ENCODE measurements at regions not wholly inside any gene's neighbourhood (a gene's known extent, or its start where the extent isn't known, plus 50 kb on each side); places are given as distances from the start of the nearest gene placed in this dataset.

DNA sequence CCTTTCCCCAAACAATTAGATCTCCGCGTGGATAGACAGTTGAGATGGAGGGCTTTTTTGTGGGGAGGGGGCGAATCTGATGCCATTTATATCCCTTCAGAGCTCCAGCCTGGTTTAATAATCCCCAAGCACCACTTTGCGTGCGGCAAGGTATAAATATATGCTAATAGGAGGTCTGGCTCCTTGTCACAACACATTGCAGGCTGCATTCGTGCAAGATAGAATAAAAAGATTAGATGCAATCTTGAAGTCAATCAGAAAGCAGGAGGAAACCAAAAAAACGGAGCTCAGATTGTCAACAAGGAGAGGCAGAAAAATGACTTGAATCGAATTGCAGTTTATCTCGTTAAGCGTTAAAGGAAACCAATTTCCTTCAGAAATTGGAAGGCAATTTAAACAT lies 248.7 kb downstream of the SPTSSA start:
- Histone ChIP-seq H3K4me3 (ENCODE audit: low read depth, low read length) (no peak overlapping the region), H3K4me1 (ENCODE audit: control insufficient read depth, insufficient read depth, low read length) (no peaks in the 10 kb centered on the region), H3K9ac (ENCODE audit: low read depth, low read length) (no peak overlapping the region), H3K27me3 (ENCODE audit: control insufficient read depth, insufficient read depth, low read length) (no peaks in the 10 kb centered on the region), H3K27ac (ENCODE audit: low read depth, low read length) (no peak overlapping the region), H3K9me3 (ENCODE audit: control insufficient read depth, insufficient read depth, low read length) (no peaks in the 10 kb centered on the region; the same call in 1 of the 2 replicates), H3K36me3 (ENCODE audit: control insufficient read depth, insufficient read depth, low read length) (no peaks in the 10 kb centered on the region)

DNA sequence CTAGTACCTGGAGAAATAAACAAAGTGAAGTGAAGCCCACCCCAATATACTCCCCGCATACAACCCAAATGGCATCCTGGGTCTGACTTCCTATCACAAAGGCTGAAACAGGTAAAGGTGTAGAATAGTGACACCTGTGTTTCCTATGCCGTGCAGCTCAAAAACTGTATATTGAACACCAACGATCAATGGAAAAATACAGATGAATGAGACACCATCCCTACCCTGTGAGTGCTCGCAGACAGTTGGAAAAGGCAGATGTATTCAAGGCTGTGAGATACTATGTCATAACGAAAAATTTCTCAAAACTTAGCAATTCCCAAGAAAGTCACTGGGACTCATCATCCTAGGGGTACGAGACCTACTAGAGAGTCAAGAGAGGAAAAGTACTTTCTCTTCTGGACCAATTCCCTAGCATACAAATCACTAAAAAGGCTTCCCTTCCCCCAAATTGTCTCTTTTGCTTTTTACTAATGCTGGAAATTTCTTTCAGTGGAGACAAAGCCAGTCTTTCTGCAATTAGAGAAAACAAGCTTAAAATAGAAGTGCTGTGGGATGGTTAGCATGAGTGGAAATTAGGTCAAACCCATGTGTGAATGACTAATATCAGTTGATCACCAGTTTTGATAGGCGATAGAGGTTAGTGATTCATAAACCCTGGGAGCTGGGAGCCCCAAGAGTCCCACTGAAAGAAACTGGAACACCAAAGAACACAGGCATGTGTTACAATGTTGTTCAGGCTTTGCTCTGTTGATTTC lies 249.7 kb downstream of the SPTSSA start:
- H3K36me3 ChIP-seq (ENCODE audit: control insufficient read depth, insufficient read depth, low read length): no peaks in the 10 kb centered on the region

GRCh38 chr14:34211732-34212131 lies 250.3 kb downstream of the SPTSSA start:
- Histone ChIP-seq H3K27ac (ENCODE audit: low read depth, low read length) (no peak overlapping the region), H3K36me3 (ENCODE audit: control insufficient read depth, insufficient read depth, low read length) (no peaks in the 10 kb centered on the region), H3K27me3 (ENCODE audit: control insufficient read depth, insufficient read depth, low read length) (no peaks in the 10 kb centered on the region), H3K9ac (ENCODE audit: low read depth, low read length) (no peak overlapping the region), H3K4me1 (ENCODE audit: control insufficient read depth, insufficient read depth, low read length) (no peaks in the 10 kb centered on the region), H3K4me3 (ENCODE audit: low read depth, low read length) (no peak overlapping the region), H3K9me3 (ENCODE audit: control insufficient read depth, insufficient read depth, low read length) (no peaks in the 10 kb centered on the region; the same call in 1 of the 2 replicates)

More for the DNA sequence above, 249.7 kb downstream of the SPTSSA start:
- Histone ChIP-seq H3K9ac (ENCODE audit: low read depth, low read length) (no peak overlapping the region), H3K4me3 (ENCODE audit: low read depth, low read length) (no peak overlapping the region), H3K27ac (ENCODE audit: low read depth, low read length) (no peak overlapping the region), H3K4me1 (ENCODE audit: control insufficient read depth, insufficient read depth, low read length) (no peaks in the 10 kb centered on the region), H3K9me3 (ENCODE audit: control insufficient read depth, insufficient read depth, low read length) (no peaks in the 10 kb centered on the region; the same call in 1 of the 2 replicates), H3K27me3 (ENCODE audit: control insufficient read depth, insufficient read depth, low read length) (no peaks in the 10 kb centered on the region)

DNA sequence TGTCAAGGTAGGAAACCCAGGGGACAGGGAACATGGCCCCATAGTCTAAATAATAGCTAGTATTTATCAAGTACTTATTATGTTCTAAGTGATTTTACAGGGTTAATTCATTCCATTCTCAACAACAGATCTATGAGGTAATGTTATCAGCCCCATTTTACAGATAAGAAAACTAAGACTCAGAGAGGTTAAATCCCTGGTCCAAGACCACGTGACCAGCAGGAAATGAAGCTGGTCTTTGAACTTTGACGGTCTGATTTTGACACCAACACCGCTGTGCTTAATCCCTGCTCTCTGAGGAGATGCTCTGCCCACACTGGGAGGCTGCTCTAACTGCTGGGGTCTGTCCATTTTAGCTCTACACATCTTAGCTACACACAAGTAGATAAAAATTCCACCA lies 253.5 kb downstream of the SPTSSA start:
- no peak overlapping the region for H3K4me3 ChIP-seq (ENCODE audit: low read depth, low read length)
- no peak overlapping the region for H3K27ac ChIP-seq (ENCODE audit: low read depth, low read length)
- H3K9ac ChIP-seq (ENCODE audit: low read depth, low read length): no peak overlapping the region
- no peaks in the 10 kb centered on the region for H3K9me3 ChIP-seq (ENCODE audit: control insufficient read depth, insufficient read depth, low read length)
- H3K27me3 ChIP-seq (ENCODE audit: control insufficient read depth, insufficient read depth, low read length): no peaks in the 10 kb centered on the region
- no peaks in the 10 kb centered on the region for H3K4me1 ChIP-seq (ENCODE audit: control insufficient read depth, insufficient read depth, low read length)
- H3K36me3 ChIP-seq (ENCODE audit: control insufficient read depth, insufficient read depth, low read length): no peaks in the 10 kb centered on the region

DNA sequence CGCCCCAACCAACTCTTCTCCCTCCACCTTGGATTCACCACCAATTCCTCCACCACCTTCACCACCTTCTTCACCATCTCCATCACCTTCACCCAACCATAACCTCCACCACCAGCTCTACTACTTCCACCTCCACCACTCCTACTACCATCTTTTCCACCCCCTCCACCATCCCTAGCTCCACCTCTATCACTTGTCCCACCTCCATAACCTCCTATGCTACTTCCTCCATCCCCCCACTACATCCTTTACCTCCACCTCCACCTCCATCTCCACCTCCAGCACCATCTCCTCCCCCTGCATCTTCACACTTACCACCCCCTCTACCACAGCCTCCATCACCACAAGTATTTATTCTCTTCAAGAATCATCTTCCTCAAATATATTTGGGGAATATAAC lies 254.9 kb upstream of the EGLN3 start:
- Histone ChIP-seq H3K27ac (ENCODE audit: low read depth, low read length) (no peak overlapping the region), H3K9me3 (ENCODE audit: control insufficient read depth, insufficient read depth, low read length) (no peaks in the 10 kb centered on the region), H3K4me1 (ENCODE audit: control insufficient read depth, insufficient read depth, low read length) (no peaks in the 10 kb centered on the region)

GRCh38 chr14:34204774-34205173 lies 253.9 kb upstream of the EGLN3 start:
- H3K27ac ChIP-seq (ENCODE audit: low read depth, low read length): no peak overlapping the region
- H3K27me3 ChIP-seq (ENCODE audit: control insufficient read depth, insufficient read depth, low read length): no peaks in the 10 kb centered on the region
- H3K4me1 ChIP-seq (ENCODE audit: control insufficient read depth, insufficient read depth, low read length): no peaks in the 10 kb centered on the region
- no peak overlapping the region for H3K4me3 ChIP-seq (ENCODE audit: low read depth, low read length)
- no peaks in the 10 kb centered on the region for H3K9me3 ChIP-seq (ENCODE audit: control insufficient read depth, insufficient read depth, low read length)
- no peaks in the 10 kb centered on the region for H3K36me3 ChIP-seq (ENCODE audit: control insufficient read depth, insufficient read depth, low read length)
- no peak overlapping the region for H3K9ac ChIP-seq (ENCODE audit: low read depth, low read length)

More for the DNA sequence above, 254.9 kb upstream of the EGLN3 start:
- no peaks in the 10 kb centered on the region for H3K27me3 ChIP-seq (ENCODE audit: control insufficient read depth, insufficient read depth, low read length)
- H3K9ac ChIP-seq (ENCODE audit: low read depth, low read length): no peak overlapping the region
- H3K36me3 ChIP-seq (ENCODE audit: control insufficient read depth, insufficient read depth, low read length): no peaks in the 10 kb centered on the region
- H3K4me3 ChIP-seq (ENCODE audit: low read depth, low read length): no peak overlapping the region

DNA sequence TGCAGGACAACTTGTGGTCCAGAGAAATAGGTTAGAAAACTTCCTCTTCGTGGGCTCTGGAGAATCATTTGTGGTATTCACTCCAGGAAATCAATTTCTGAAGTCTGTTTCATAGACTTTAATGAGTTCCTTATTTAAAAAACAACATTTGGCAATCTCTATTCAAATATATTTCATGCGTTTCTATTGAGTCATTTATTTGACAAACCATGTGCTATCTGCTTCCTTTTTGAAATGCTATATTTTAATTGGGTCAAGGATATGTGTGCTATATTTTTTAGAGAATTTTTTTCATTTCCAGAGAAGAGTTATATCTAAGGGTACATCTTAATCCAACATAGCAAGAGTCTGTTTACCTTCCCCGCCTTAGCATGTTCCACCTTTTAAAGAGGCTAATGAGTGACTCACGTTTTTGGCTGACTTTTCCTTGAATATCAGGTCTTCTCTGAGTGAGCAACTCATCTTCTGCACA lies 252.4 kb upstream of the EGLN3 start:
- H3K27ac ChIP-seq (ENCODE audit: low read depth, low read length): no peak overlapping the region
- no peak overlapping the region for H3K9ac ChIP-seq (ENCODE audit: low read depth, low read length)
- no peaks in the 10 kb centered on the region for H3K9me3 ChIP-seq (ENCODE audit: control insufficient read depth, insufficient read depth, low read length)
- H3K36me3 ChIP-seq (ENCODE audit: control insufficient read depth, insufficient read depth, low read length): no peaks in the 10 kb centered on the region
- no peaks in the 10 kb centered on the region for H3K27me3 ChIP-seq (ENCODE audit: control insufficient read depth, insufficient read depth, low read length)
- H3K4me1 ChIP-seq (ENCODE audit: control insufficient read depth, insufficient read depth, low read length): no peaks in the 10 kb centered on the region
- no peak overlapping the region for H3K4me3 ChIP-seq (ENCODE audit: low read depth, low read length)

- no peak overlapping the region for H3K4me3 ChIP-seq (ENCODE audit: low read depth, low read length)
- no peaks in the 10 kb centered on the region for H3K4me1 ChIP-seq (ENCODE audit: control insufficient read depth, insufficient read depth, low read length)
- no peak overlapping the region for H3K9ac ChIP-seq (ENCODE audit: low read depth, low read length)
- no peak overlapping the region for H3K27ac ChIP-seq (ENCODE audit: low read depth, low read length)
- H3K27me3 ChIP-seq (ENCODE audit: control insufficient read depth, insufficient read depth, low read length): no peaks in the 10 kb centered on the region
- H3K9me3 ChIP-seq (ENCODE audit: control insufficient read depth, insufficient read depth, low read length): no peaks in the 10 kb centered on the region
- no peaks in the 10 kb centered on the region for H3K36me3 ChIP-seq (ENCODE audit: control insufficient read depth, insufficient read depth, low read length)
These were observed 251.2 kb upstream of the EGLN3 start for GRCh38 chr14:34201909-34202637.

- Histone ChIP-seq H3K27me3 (ENCODE audit: control insufficient read depth, insufficient read depth, low read length) (no peaks in the 10 kb centered on the region), H3K4me1 (ENCODE audit: control insufficient read depth, insufficient read depth, low read length) (no peaks in the 10 kb centered on the region), H3K9me3 (ENCODE audit: control insufficient read depth, insufficient read depth, low read length) (no peaks in the 10 kb centered on the region), H3K4me3 (ENCODE audit: low read depth, low read length) (no peak overlapping the region), H3K9ac (ENCODE audit: low read depth, low read length) (no peak overlapping the region), H3K27ac (ENCODE audit: low read depth, low read length) (no peak overlapping the region), H3K36me3 (ENCODE audit: control insufficient read depth, insufficient read depth, low read length) (no peaks in the 10 kb centered on the region)
These were observed 248.7 kb upstream of the EGLN3 start for GRCh38 chr14:34199585-34199984.

DNA sequence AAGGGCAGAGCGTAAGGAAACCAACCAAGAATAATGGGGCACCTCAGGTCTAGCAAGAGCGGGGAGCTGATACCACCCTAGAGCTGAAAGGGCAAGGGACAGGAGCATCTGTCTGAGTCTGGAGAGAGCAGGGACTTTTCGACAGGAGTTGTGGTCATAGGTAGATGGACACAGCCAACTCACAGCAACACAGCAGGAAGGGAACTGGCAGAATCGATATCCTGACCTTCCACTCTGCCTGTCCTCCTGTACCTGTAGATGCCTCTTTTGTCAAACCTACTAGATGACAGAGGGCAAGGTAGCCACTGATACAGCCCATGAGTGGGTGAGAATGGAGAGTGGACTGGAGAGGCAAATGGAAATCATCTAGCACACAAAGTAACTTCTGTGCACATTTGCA lies 247.2 kb upstream of the EGLN3 start:
- H3K36me3 ChIP-seq (ENCODE audit: control insufficient read depth, insufficient read depth, low read length): no peaks in the 10 kb centered on the region
- H3K4me1 ChIP-seq (ENCODE audit: control insufficient read depth, insufficient read depth, low read length): no peaks in the 10 kb centered on the region
- no peak overlapping the region for H3K4me3 ChIP-seq (ENCODE audit: low read depth, low read length)
- no peaks in the 10 kb centered on the region for H3K9me3 ChIP-seq (ENCODE audit: control insufficient read depth, insufficient read depth, low read length)
- no peak overlapping the region for H3K27ac ChIP-seq (ENCODE audit: low read depth, low read length)
- no peak overlapping the region for H3K9ac ChIP-seq (ENCODE audit: low read depth, low read length)
- no peaks in the 10 kb centered on the region for H3K27me3 ChIP-seq (ENCODE audit: control insufficient read depth, insufficient read depth, low read length)

DNA sequence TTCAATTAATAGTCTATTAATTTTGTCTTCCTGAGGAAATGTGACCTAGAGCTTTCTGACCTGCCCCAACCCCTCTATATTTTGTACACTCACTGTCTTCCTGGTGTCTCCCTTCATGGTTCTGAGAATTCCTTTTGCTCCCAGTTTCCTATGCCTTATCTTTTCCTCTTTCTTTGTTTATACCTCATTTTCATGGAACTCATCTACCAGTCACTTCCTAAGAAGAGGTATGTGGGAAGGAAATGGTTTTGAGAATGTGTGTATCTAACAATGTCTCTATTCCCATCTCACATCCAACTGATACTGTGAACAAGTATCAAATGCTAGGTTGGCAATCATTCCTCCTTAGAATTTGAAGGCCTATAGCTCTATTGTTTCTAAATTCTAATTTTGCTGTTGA lies 245.1 kb upstream of the EGLN3 start:
- no peak overlapping the region for H3K27ac ChIP-seq (ENCODE audit: low read depth, low read length)
- H3K4me3 ChIP-seq (ENCODE audit: low read depth, low read length): no peak overlapping the region
- H3K4me1 ChIP-seq (ENCODE audit: control insufficient read depth, insufficient read depth, low read length): no peaks in the 10 kb centered on the region
- no peak overlapping the region for H3K9ac ChIP-seq (ENCODE audit: low read depth, low read length)
- no peaks in the 10 kb centered on the region for H3K9me3 ChIP-seq (ENCODE audit: control insufficient read depth, insufficient read depth, low read length)
- no peaks in the 10 kb centered on the region for H3K27me3 ChIP-seq (ENCODE audit: control insufficient read depth, insufficient read depth, low read length)
- no peaks in the 10 kb centered on the region for H3K36me3 ChIP-seq (ENCODE audit: control insufficient read depth, insufficient read depth, low read length)
